ENCODE measurements at regions not wholly inside any gene's neighbourhood (a gene's known extent, or its start where the extent isn't known, plus 50 kb on each side); places are given as distances from the start of the nearest gene placed in this dataset.

DNA sequence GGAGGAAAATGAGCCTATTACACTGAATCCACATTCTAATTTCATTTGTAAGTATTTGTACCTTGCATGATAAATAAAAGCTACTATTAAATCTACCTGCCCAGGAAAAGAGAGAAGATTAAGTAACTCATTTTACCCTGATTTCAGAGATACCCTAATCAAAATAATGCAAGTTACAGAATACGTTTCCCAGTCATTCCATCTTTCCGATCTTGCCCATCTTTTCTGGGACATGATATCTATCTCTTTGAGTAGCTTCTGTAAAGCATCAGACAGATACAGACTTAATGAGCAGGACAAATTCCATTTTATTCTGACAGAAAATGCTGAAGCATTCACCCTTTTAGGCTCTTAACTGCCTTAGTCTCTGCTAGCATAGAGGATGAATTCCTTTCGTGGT lies 56.6 kb downstream of the SPRY2 start:
- no peak for DNase-seq

GRCh38 chr13:80278706-80279105 lies 62.2 kb downstream of the SPRY2 start:
- DNase-seq = no peak

DNA sequence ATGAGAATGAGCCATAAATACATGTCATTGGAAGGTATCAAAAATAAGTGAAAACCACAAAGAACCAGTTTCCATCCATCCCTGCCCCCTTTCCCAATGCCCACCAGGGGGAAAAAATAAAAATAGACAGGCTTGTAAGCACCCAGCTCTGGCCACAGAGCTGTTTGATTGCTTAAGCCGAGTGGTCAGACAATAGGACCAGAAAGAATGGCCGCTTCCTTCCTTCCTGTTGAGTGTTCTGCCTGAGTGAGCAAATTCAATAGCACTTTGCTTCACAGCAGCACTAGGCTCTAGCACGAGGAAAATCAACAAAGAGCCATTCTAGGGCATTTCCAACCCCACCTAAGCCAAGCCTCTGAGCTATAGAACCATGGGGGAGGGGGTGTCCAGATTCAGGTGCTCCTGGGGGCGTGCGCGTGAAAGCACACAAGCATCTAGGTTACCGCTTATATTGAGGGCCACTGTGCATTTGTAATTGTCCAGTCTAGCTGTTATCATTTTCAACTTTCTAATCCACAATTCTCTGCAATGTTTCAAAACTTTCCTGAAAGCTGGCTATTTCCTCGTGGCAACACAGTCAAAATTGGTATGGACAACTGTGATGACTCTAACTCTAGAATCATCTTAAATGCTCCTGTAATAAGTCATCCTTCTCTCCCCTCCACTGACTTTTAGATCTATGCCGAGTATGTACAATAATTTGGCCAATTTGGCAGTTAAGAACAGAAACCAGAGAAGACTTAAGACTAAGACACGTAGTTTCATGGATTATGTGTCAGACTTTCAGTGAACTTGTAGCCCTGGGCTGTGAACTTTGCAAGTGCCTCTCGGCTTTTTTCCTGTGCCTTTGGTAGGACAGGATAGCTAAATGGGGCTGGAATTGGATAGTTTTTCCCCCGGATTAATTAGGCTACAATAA lies 64.3 kb downstream of the SPRY2 start:
- no peak for DNase-seq

DNA sequence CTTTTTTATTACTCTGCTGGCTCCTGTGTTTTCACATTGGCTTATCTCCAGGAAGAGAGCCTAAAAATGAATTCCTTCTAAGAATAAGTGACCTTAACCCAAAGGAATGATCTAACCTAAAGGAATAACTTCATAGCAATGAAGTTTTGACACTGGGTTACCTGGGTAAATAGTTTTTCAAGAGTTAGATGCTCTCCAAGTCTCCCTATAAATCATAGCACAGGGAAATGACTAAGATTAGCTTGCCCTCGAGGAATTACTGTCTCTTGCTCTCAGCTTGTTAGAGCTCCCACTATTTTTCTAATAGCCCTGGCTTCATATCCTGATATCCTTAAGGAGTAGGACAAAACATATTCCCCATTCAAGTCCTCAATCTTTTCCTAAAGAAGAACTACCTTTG lies 66.3 kb downstream of the SPRY2 start:
- no peak for DNase-seq

- DNase-seq = no peak
These were observed 67.2 kb downstream of the SPRY2 start for GRCh38 chr13:80273718-80274117.

GRCh38 chr13:80265348-80265747 lies 75.6 kb downstream of the SPRY2 start:
- DNase-seq = no peak

DNA sequence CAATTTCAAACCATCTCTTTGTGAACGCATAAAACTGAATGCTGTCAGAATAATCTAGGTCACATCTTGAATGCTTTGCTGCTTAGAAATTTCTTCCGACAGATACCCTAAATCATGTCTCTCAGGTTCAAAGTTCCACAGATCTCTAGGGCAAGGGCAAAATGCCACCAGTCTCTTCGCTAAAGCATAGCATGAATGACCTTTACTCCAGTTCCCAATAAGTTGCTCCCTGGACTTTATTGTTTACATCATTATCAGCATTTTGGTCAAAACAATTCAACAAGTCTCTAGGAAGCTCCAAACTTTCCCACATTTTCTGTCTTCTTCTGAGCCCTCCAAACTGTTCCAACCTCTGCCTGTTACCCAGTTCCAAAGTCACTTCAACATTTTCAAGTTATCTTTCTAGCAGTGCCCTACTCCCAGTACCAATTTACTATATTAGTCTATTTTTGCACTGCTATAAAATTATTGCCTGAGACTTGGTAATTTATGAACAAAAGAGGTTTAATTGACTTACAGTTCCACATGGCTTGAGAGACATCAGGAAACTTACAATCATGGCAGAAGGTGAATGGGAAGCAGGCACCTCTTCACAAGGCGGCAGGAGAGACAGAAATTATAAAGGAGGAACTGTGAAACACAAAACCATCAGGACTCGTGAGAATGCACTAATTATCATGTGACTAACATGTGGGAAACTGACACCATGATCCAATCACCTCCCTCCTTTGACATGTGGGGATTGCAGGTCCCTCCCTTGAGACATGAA lies 77.0 kb downstream of the SPRY2 start:
- DNase-seq = no peak

DNA sequence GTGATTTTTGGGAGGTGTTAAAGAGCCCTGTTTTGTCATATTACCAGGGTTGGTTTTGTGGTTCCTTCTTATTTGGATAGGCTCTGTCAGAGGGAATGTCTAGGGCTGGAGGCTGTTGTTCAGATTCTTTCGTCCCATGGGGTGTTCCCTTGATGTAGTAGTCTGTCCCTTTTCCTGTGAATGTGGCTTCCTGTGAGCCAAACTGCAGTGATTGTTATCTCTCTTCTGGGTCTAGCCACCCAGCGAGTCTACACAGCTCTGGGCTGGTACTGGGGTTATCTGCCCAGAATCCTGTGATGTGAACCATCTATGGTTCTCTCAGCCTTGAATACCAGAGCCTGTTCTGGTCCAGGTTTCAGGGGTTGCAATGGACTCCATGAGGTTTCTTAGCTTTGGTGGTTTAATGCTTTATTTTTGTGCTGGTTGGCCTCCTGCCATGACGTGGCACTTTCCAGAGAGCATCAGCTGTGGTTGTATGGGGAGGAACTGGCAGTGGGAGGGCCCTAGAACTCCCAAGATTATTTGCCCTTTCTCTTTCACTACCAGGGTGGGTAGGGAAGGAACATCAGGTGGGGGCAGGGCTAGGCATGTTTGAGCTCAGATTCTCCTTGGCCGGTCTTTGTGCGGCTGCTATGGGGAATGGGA lies 78.8 kb downstream of the SPRY2 start:
- no peak for DNase-seq

DNA sequence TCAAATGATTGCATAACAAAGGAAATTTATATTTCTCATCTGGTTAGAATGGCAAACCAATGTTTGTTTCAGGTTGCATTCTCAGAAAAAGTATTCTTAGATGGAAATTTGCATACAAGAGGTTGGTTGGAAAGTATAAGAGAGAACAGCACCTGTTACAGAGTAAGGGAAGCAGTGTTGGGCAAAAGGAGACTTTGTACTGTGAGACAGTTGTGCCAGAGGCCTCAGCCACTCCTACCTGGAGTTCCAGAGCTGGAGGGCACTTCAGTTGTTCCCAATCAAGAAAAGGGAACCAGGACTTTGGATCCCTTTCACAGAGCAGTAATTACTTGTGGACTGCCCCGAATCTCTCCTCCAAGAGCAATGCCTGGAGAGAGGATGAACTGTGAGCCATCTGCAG lies 81.8 kb downstream of the SPRY2 start:
- no peak for DNase-seq

DNA sequence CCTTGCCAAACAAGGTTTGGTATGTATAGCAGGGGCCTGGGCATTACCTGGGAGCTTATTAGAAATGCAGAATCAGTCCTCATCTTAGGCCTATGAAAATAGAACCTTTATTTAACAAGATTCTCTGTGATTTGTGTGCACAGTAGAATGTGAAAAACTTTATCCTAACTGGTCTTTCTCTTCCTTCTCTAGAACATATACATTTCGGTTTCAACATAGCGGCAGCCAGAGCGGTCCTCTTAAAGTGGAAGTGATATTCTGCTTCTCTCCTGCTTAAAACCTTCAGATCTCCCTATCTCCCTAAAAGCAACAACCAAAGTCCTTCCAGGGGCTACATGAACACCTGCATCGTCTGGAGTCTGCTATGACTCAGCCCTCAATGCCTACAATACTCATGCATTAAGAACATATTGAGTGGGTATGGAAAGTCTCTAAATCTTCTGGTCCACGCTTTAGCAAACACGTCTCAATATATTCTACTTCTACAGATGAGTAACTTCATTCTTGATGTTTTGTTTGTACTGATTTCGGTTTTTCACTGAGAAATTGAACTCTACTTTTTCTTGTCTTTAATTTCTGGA lies 84.5 kb downstream of the SPRY2 start:
- no peak for DNase-seq

- DNase-seq = no peak
These were observed 85.0 kb downstream of the SPRY2 start for GRCh38 chr13:80255946-80256345.

DNA sequence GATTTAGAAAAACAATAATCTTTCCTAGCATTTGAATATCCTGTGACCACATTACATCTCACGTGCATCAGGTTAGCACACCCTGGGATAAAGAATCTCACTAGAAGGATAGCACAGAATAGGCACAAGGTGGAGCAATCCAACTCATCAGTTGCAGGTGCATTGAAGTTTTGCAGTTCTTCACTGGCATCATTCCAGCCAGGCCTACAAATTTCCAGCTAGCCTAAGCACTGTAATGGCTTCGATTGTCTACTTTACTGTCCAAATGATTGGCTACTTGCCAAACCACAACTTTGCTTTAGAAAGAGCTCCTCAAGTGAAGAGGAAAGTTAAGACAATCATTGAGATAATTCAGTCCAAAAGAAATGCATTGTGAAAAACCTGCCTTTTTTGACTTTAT lies 89.5 kb downstream of the SPRY2 start:
- no peak for DNase-seq

GRCh38 chr13:80250213-80250810 lies 90.6 kb downstream of the SPRY2 start:
- no peak for DNase-seq

DNA sequence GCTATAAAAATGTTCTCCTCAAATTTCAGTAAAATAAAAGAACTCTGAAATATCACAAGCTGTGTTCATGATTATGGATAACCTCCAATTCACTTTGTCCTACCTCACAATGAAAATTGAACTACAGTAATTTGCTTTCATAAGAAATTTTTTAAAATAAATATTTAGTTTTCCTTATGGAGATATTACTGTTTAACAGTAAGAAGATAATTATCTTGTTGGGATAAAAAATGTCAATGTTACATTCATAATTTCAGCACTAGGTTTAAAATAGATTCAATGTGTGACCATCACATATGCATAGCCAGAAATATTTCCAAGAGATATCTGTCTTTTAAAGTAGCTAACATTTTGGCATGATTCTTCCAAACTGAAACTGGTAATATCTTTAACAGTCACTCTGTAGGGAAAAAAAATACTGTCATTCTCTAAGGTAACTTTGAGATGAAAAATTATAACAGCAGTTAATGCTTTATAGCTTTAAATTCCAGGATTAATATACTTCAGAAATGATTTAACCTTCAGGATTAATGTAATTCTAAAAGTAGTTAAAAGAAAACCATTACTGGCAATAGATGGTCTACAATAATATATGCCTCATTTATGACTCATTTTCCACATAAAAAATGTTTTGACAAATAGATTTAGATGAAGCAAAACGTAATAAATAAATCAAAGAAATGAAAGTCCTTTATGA lies 91.3 kb downstream of the SPRY2 start:
- DNase-seq = no peak

GRCh38 chr13:80245162-80245733 lies 95.7 kb downstream of the SPRY2 start:
- DNase-seq = no peak

- DNase-seq = no peak
These were observed 96.4 kb downstream of the SPRY2 start for GRCh38 chr13:80244574-80244973.

DNA sequence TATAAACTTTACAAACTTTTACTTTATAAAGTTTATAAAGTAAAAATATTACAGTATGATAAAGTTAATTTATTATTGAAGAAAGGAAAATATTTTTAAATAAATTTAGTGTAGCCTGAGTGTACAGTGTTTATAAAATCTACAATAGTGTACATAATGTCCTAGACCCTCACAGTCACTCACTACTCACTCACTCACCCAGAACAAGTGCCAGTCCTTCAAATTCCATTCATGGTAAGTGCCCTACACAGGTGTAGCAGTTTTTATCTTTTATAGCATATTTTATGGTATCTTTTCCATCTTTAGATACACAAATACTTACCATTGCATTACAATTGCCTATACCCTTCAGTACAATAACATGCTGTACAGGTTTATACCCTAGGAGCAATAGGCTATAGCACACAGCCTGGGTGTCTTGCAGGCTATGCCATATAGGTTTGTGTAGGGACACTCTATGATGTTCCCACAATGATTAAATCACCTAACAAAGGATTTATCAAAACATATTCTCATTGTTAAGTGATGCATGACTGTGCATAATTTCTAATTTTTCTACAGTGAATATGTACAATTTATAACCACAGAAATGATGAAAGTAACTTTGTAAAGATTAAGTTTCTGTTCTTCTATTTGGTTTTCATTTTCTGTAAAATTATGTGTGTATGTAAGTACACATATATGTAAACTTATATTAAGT lies 98.0 kb downstream of the SPRY2 start:
- DNase-seq = no peak

DNA sequence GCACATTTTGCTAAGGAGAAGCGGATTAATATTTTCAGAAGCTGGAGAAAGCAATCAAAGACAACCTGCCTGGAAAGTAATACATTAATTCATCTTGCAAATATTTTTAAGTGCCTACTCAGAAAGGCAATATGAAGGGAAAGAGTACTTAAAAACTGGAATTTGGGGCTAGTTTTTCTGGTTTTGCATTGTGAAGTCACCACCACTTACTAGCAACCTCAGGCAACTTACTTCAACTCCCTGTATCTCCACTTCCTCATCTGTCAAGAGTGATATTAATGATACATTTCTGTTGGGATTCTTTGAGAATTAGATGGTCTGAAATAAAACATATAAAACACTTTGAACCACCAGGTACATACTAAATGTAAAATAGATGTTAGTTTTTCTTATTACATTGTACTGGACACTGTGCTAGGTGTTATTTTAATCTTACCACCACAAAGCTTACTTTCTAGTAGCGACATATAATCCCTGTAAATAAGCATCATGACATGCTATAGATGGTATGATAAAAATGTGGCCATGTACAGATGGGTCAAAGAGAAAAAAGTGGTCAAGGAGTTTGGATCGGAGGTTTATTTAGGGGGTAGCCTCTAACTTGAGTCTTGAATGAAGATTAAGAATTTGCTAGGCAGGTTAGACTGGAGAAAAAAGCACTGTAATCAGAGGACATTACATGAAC lies 101.2 kb downstream of the SPRY2 start:
- no peak for DNase-seq

DNA sequence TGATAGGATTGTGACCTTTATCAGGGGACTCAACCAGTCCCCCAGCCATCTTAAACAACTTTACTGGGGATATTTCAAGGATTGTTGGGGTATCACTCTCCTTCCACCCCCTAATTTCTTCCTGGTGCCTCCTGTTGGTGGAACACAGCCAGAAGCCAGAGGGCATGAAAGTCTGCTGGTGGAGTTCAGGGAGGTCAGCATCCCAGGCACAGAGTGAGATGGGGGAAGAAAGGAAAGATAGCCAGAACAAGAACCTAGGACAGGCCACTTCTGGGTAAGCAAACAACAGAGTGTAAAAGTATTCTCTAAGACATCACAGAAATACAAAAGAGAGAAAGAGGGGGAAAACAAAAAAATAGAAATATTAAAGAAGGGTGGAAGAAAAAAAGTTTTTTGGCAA lies 101.8 kb downstream of the SPRY2 start:
- no peak for DNase-seq

DNA sequence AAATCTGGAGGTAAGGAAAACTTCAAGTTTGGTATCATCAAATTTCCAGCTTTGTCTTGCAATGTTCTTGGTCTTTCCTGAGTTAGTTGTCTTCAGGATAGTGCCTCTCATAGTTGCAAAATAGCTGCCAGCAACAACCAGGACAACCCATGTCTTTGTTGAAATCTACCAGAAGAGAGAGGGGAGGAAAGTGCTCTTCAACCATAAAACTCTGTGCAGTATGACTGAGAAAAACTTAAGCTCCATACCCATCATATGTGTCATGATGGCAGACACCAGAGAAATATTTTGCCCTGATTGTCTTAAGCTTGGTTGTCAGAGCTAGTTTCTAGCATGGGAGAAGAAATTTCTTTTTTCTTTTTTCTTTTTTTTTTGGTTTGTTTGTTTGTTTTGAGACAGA lies 103.3 kb downstream of the SPRY2 start:
- no peak for DNase-seq

- no peak for DNase-seq
These were observed 105.0 kb downstream of the SPRY2 start for GRCh38 chr13:80235967-80236302.

All from activated effector memory CD4-positive, alpha-beta T cell treated with anti-CD3 and anti-CD28 coated beads, Interleukin-2, amount 50 U/mL, for 16 hours (primary cell).